NCI-H1694 treated with DMSO at 0.1 percent for 48 hours (cell line): ENCODE measurements at regions not wholly inside any gene's neighbourhood (a gene's known extent, or its start where the extent isn't known, plus 50 kb on each side); places are given as distances from the start of the nearest gene placed in this dataset.
"Not testable (repeated sequence)": the region's sequence is repeated elsewhere in the genome, so short reads cannot be mapped to it uniquely, and the experiment has no call there.

Experiments
- DNase-seq: peaks from one replicate; lab custom pipeline; 2025; lab: John Stamatoyannopoulos, UW

GRCh38 chr2:21854938-21855337, 731.2 kb downstream of the TDRD15 start:
- DNase-seq = no peak

- DNase-seq = no peak
Measured at GRCh38 chr2:21856708-21857107, 732.9 kb downstream of the TDRD15 start.

GRCh38 chr2:21860907-21861306, 737.1 kb downstream of the TDRD15 start:
- DNase-seq = no peak

- no peak for DNase-seq
Measured at GRCh38 chr2:21866316-21866715, 742.5 kb downstream of the TDRD15 start.

GRCh38 chr2:21887881-21888280, 764.1 kb downstream of the TDRD15 start:
- no peak for DNase-seq

- DNase-seq = no peak
Measured at GRCh38 chr2:21890041-21890440, 766.3 kb downstream of the TDRD15 start.

- DNase-seq = no peak
Measured at GRCh38 chr2:21890716-21891115, 766.9 kb downstream of the TDRD15 start.

GRCh38 chr2:21891191-21891590, 767.4 kb downstream of the TDRD15 start:
- no peak for DNase-seq

GRCh38 chr2:21892140-21892539, 768.4 kb downstream of the TDRD15 start:
- no peak for DNase-seq

- DNase-seq = no peak
Measured at GRCh38 chr2:21895200-21895599, 771.4 kb downstream of the TDRD15 start.

GRCh38 chr2:21908712-21909380, 785.1 kb downstream of the TDRD15 start:
- DNase-seq = not testable (repeated sequence)

- no peak for DNase-seq
Measured at GRCh38 chr2:21910832-21911507, 787.2 kb downstream of the TDRD15 start.

GRCh38 chr2:21912405-21912804, 788.6 kb downstream of the TDRD15 start:
- no peak for DNase-seq

GRCh38 chr2:21915201-21915600, 791.4 kb downstream of the TDRD15 start:
- no peak for DNase-seq

GRCh38 chr2:21916934-21917522, 793.3 kb downstream of the TDRD15 start:
- DNase-seq = no peak

GRCh38 chr2:21920721-21921120, 797.0 kb downstream of the TDRD15 start:
- DNase-seq = no peak

- DNase-seq = no peak
Measured at GRCh38 chr2:21924640-21925285, 801.0 kb downstream of the TDRD15 start.

GRCh38 chr2:21928292-21928691, 804.5 kb downstream of the TDRD15 start:
- DNase-seq = peak; percentile 21

GRCh38 chr2:21930226-21930625, 806.5 kb downstream of the TDRD15 start:
- DNase-seq = no peak

GRCh38 chr2:21939967-21940366, 816.2 kb downstream of the TDRD15 start:
- no peak for DNase-seq

- DNase-seq = no peak
Measured at GRCh38 chr2:21944536-21944935, 820.8 kb downstream of the TDRD15 start.

GRCh38 chr2:21945658-21946057, 821.9 kb downstream of the TDRD15 start:
- no peak for DNase-seq

GRCh38 chr2:21947046-21947445, 823.3 kb downstream of the TDRD15 start:
- no peak for DNase-seq
